OCI-LY3 (cell line): ENCODE measurements at regions not wholly inside any gene's neighbourhood (a gene's known extent, or its start where the extent isn't known, plus 50 kb on each side); places are given as distances from the start of the nearest gene placed in this dataset.

ENCODE experiments used
- CTCF ChIP-seq: fragments of 200-600, 300-600 bp; sonication (generic); IDR thresholded peaks from 2 replicates; pipeline ENCODE4 v1.5.1; 2014; ENCODE audit warnings: antibody characterized with exemption, low read length, low read depth
- EZH2phosphoT487 ChIP-seq: fragments of 200-600 bp; shearing (Covaris generic); IDR thresholded peaks from 2 replicates; pipeline ENCODE4 v1.6.1; 2018; ENCODE audit warnings: antibody characterized with exemption, mixed run types, low read depth

DNA sequence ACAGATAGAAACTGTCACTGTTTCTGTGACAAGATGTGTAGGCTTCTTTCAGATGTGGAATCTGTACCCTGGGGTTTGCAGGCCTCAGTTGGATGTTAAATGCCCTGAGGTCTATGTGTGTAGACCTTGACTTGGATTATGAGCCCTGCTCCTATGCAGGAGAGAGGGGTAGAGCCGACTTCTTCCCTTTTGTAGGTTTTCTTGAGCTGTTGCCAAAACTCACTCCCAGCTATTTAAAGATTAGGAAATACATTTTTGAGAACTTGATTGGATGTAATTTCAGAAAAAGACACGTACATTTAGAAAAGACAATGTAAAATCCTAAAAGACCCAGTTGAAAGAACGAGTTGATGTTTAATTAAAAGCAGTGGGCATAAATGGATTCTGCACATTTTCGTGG lies 374.8 kb downstream of the SLC4A3 start:
- TF ChIP-seq CTCF (no peak), EZH2phosphoT487 (no peak)
